GM21360 (cell line): ENCODE measurements at regions not wholly inside any gene's neighbourhood (a gene's known extent, or its start where the extent isn't known, plus 50 kb on each side); places are given as distances from the start of the nearest gene placed in this dataset.

Experiments used
- ATAC-seq: cut with Tn5 transposase; IDR thresholded peaks from one replicate; pipeline ENCODE4 v1.9.1; 2021; ENCODE audit warnings: mild to moderate bottlenecking, moderate library complexity; ENCODE audit not compliant: unreplicated experiment

DNA sequence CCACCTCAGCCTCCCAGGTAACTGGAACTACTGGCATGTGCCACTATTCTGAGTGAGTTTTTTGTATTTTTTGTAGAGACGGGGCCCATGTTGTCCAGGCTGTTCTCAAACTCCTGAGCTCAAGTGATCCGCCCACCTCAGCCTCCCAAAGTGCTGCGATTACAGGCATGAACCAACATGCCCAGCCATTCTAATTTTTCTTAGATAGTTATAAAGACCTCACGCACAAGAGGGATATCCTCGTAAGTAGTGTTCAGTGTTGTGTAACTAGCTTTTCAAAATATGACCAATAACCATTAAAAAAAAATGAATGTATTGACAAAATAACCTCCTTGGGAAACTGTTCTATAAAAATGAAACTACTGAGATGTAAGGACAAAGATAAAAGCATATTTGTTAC lies 90.5 kb upstream of the FERD3L start:
- ATAC-seq = no peak

DNA sequence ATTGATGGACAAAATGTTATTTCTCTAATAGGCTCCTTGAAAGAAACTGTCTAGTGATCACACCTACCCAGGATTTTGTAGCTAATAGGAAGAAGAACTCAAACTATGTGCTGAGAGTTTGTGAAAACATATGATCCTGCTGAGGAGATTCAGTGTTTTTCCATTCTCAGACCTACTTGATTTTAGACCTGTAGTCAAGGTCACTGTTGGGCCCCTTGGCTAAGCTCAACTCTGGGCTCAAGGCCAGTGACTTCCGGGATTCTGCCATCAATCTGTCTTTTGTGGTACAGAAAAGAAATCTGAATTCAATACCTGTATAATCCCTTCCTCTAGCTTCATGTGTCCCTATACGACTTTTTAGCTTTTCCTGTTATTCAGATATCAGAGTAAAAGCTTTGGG lies 79.7 kb upstream of the FERD3L start:
- ATAC-seq = no peak

DNA sequence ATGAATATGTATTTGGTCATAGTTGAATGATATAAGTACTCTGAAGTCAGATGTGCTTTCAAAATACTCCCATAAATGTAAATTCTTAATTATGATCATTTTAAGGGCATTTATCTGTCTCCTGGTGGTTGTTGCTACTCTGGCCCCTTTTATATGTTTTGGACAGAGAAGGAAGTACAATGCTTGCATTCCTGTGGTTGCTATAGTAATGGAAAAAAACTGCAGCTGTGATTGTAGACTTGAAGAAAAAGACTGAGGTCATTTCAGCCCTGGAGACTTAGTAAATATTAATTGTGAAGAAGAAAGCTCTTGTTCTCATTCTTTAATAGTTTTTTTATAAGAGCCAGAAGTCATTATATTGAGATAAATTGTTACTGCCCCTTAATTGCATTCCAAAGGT lies 70.2 kb upstream of the FERD3L start:
- no peak for ATAC-seq

DNA sequence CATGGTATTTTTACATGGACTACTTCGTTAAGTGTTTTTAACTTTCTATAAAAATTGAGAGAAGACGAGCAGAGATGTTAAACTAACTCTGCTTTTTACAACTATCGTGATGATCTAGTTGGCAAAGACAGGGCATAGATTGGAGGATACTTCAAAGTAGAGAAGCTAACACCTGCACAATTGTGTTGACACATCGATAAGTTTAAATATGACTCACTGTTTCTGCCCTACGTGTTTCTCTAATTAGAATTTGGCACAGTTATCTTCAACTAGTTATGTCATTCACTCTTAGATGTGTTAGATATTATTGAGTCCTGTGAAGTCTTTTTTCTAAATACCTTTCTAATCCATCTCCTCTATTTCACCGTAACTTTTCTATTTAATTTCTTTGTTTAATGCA lies 68.5 kb upstream of the FERD3L start:
- ATAC-seq = no peak

DNA sequence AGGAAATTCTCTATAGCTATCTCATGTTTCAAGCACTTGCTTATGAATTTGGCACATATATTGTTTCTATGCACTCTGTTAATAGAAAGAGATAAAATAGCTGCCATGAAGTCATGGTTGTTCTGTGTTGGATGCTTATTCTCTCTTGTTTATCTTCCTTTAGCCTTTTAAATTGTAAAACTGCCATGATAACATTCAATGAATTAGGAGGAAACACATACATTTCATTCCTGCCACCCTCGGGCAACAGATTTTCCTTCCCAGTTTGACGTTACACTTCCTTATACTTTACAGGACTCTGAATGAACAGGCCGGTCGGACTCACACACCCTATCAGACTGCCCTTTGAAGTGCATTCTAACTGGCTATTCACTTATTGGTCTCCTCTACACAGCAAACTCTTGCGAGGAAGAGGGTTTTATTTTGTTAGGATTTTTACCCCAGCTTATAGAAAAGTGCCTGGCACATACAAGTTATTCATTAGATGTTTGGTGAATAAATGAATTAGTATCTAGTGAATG lies 65.7 kb upstream of the FERD3L start:
- ATAC-seq = no peak

DNA sequence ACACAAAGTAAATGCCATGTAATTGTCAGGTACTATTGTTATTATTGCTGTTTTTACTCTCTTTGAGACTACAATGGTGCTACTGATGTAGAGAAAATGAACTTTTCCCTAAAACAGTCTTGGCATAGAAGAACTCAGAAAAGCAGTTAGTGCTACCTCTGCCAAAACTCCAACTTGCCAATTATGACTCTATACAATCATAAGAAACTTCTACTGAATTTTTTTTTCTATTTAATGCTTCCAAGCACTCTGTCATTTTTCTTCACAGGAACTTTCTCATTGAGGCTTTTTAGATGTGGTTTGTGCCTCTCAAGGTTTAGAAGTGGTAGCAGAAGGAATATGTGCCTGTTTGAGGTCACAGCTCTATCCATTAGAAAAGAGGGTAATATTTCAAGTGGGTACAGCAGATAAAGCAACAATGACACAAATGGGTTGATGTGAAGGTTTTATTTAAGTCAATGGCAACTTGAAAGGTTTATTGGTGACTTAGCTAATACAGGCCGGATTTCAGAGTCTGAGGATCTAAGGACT lies 64.0 kb upstream of the FERD3L start:
- no peak for ATAC-seq

DNA sequence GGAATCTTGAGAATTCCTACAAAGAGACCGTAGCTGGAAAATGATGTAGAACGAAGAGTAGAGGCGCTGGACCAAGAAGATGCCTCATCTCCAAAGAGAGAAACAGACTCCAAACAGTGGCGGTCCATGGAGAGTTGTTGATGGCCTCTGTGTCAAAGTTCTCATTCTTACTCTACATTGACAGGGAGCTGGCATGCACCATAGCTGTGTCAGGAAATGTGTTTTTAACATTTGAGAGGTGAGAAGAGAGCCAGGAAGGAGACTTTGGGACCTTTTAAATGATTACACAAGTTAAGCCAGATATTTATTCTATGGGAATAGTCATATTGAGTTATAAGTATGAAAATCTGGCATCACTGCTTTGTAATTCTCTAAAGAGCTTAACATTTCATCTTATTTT lies 61.5 kb upstream of the FERD3L start:
- no peak for ATAC-seq

DNA sequence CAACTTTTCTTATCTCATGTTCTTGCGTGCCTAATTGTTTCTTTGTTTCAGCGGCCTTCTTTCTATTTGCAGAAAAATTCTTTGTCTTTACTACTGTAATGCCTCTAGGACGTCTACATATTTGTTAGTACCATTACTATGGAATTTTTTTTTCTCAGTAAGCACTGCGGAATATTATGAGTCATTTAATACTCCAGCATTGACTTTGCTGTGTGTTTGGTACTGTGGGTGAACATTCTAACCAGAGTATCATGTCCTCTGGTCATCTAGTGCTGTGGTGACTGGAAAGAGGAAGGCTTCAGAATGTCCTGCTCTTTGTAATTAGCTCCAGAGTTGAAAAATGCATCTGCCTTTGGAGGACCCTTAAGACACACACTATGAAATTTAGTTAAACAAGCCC lies 58.5 kb upstream of the FERD3L start:
- no peak for ATAC-seq

DNA sequence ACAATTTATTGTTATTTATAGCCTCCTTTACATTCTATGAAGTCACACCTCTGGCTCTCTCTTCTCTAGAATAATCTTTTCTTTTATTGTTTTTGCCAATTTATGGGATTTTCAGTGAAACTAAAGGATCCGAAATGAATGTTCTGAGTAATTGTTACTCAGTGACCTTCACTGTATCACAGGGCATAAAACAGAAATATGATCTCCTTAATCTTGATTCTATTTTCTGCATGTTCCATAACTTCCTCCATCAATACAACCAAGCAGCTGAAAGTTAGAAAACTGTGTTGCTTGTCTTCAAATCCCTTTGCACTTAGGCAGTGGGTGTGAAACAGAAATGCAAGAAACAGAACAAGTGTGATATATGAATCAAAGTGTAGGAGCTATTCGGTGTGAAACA lies 57.4 kb upstream of the FERD3L start:
- no peak for ATAC-seq
